Ovary (tissue), 7 donors: ENCODE measurements at regions not wholly inside any gene's neighbourhood (a gene's known extent, or its start where the extent isn't known, plus 50 kb on each side); places are given as distances from the start of the nearest gene placed in this dataset.

Experiments
- DNase-seq, 5 donors: peaks; one replicate each; pipeline ENCODE4 v3.0.0-alpha.2; 2019 to 2020
- H3K27ac ChIP-seq, 2 donors: fragments of 200-600 bp; one replicate each; pipeline versions ENCODE4 v1.5.1 to v1.8.0; 2019 to 2022
- H3K27me3 ChIP-seq: fragments of 200-600 bp; one replicate; pipeline ENCODE4 v1.8.0; 2022
- H3K36me3 ChIP-seq: fragments of 200-600 bp; sonication (generic); one replicate; pipeline ENCODE4 v1.5.1; 2019
- H3K4me1 ChIP-seq: one replicate; pipeline ENCODE4 v1.8.1; 2013; ENCODE audit warnings: mild to moderate bottlenecking, moderate library complexity; ENCODE audit not compliant: insufficient read depth
- H3K4me3 ChIP-seq: fragments of 200-600 bp; sonication (generic); one replicate; pipeline ENCODE4 v1.5.1; 2017
- H3K9me3 ChIP-seq, 2 donors: fragments of 200-600 bp in 1 of 2; sonication (generic) in 1 of 2; one replicate each; pipeline versions ENCODE4 v1.5.1 to v1.8.1; 2013 to 2019; ENCODE audit warnings: mild to moderate bottlenecking in 1 of 2, moderate library complexity in 1 of 2
- EP300 ChIP-seq: sonication (generic); formaldehyde crosslinking; IDR thresholded peaks from one replicate; pipeline ENCODE4 v1.6.1; 2017; ENCODE audit warnings: antibody characterized with exemption
- POLR2A ChIP-seq: fragments of 450-650 bp; IDR thresholded peaks from one replicate; pipeline ENCODE4 v1.6.1; 2017; ENCODE audit warnings: antibody characterized with exemption, mild to moderate bottlenecking, moderate library complexity
- WGBS, 3 donors: extraction: QIAGEN DNeasy Blood & Tissue Kit in 1 of 3; methylation state at CpG; one replicate each; pipeline versions ENCODE4 v1.1.5 to v1.1.7; 2013 to 2017; 5-methylcytosine and 5-hydroxymethylcytosine counted together
- intact Hi-C, 4 donors: fragments of 100-400 bp; cut with DNase I; formaldehyde crosslinking; loops; one replicate each; pipeline versions ENCODE4 v1.11.0 to v1.15.1; 2022 to 2023
- TF ChIP-seq, protein P1 (sequence below), 3 donors: fragments of 450-650 bp in 2 of 3; fragments of 200-600 bp in 1 of 3; IDR thresholded peaks; one replicate each; pipeline versions ENCODE4 v1.5.1 to v1.8.0; 2016 to 2022; ENCODE audit warnings: antibody characterized with exemption in 3 of 3, mild to moderate bottlenecking in 1 of 3
- donor health status: DM: no; HTN: no; CAD: no; lungs with moderate emphysema.
- donor health status: DM: no; HTN: no; CAD: no.
- donor health status: Bipolar disorder and iron deficiency.
- donor health status: DM: no; HTN: no; CAD: no.
- donor health status: DM: yes; HTN: yes; CAD: no.

DNA sequence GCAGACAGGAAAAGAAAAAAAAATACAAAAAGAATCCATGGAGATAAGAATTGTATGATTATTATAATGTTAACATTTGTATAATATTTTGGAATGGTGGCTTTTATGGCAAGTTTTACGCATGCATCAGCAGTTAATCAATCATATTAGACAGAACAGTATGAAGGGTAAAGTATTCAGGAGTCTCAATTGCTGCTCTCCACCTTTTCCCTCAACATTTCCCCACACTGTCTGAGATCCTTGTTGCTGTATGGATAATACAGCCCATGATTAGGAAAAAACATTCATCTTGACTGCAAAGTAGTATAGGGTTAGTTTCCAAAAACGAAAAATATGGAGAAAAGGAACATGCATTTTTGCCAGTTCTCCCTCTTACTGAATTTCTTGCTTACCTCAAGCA, 755.3 kb upstream of the ARPP21 start:
- Histone ChIP-seq H3K4me3 (no peak overlapping the region), H3K27me3 (no peaks in the 10 kb centered on the region), H3K9me3 (no peaks in the 10 kb centered on the region), H3K27ac (no peak overlapping the region), H3K36me3 (no peaks in the 10 kb centered on the region), H3K4me1 (no peaks in the 10 kb centered on the region)
- no peak for DNase-seq
- intact Hi-C loops: no loop called here
- WGBS, 3 donors: 60 to 79% (median 64%) methylated on average over 2 of the region's 2 CpGs
- TF ChIP-seq EP300 (no peak), POLR2A (no peak)
- TF ChIP-seq, protein P1, sequence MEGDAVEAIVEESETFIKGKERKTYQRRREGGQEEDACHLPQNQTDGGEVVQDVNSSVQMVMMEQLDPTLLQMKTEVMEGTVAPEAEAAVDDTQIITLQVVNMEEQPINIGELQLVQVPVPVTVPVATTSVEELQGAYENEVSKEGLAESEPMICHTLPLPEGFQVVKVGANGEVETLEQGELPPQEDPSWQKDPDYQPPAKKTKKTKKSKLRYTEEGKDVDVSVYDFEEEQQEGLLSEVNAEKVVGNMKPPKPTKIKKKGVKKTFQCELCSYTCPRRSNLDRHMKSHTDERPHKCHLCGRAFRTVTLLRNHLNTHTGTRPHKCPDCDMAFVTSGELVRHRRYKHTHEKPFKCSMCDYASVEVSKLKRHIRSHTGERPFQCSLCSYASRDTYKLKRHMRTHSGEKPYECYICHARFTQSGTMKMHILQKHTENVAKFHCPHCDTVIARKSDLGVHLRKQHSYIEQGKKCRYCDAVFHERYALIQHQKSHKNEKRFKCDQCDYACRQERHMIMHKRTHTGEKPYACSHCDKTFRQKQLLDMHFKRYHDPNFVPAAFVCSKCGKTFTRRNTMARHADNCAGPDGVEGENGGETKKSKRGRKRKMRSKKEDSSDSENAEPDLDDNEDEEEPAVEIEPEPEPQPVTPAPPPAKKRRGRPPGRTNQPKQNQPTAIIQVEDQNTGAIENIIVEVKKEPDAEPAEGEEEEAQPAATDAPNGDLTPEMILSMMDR (IDR thresholded peaks at IDR 0.05): no peak

DNA sequence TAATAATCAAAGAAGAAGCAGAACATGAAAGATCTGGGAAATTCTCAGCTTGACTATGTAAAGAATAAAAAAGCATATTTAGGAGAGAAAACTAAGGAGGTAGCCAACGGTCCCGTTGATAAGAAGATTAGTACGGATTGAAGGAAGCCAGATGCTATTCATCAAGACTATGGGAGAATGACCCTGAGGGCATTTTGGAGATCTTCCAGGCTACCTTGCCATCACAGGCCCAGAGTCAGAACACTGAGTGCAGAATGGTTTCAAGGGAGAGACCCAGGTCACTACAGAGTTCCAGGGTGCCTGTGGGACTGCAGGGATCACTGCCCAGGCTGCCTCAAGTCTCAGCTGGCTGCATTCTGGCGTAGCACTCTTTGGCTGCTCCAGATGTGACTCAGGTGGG, 752.9 kb upstream of the ARPP21 start:
- H3K9me3 ChIP-seq: no peaks in the 10 kb centered on the region
- H3K4me3 ChIP-seq: no peak overlapping the region
- H3K4me1 ChIP-seq: no peaks in the 10 kb centered on the region
- no peaks in the 10 kb centered on the region for H3K36me3 ChIP-seq
- TF ChIP-seq, protein P1 (IDR thresholded peaks at IDR 0.05): no peak
- TF ChIP-seq EP300 (no peak), POLR2A (no peak)
- no peak overlapping the region for H3K27ac ChIP-seq
- H3K27me3 ChIP-seq: no peaks in the 10 kb centered on the region
- DNase-seq: no peak
- 18 to 27% (median 18%) methylated on average over 4 of the region's 4 CpGs for WGBS, 3 donors
- intact Hi-C loops: no loop called here

DNA sequence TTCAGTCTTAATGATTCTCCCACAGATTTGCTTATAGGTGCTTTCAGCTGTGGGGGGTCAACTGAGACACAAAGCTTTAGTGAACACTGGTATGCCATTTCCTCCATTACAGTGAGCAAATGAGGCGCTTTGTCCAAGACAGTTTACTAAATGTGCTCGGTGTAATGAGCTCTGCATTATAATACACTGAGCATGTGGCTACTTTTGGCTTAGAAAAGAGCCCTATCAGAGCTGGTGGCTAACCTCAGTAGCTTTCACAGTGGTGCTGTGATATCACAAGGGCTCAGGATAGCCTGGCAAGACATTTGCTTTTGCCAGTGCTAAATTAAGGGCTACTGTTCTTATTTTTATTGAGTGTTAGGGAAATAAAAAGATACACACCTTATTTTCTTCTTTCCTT, 749.7 kb upstream of the ARPP21 start:
- Histone ChIP-seq H3K36me3 (no peaks in the 10 kb centered on the region), H3K4me3 (no peak overlapping the region)

DNA sequence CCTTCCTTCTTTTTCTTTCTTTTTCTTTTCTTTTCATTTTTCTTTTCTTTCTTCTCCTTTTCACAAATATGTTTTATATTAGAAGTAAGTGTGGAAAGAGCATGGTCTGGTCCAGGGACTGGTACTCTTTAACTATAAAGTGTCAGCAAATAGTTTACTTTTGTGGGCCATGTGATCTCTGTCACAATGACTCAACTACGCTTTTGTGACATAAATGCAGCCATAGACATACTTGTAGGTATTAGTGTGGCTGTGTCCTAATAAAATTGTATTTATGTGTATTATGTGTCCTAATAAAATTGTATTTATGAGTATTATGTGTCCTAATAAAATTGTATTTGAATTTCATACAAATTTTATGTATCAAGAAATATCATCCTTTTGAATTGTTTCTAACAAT, 749.1 kb upstream of the ARPP21 start:
- intact Hi-C loops: no loop called here
- WGBS, 3 donors: 89 to 92% (median 90%) methylated on average over 1 of the region's 1 CpG

More for the DNA sequence above, 749.7 kb upstream of the ARPP21 start:
- intact Hi-C loops: no loop called here
- Histone ChIP-seq H3K9me3 (no peaks in the 10 kb centered on the region), H3K4me1 (no peaks in the 10 kb centered on the region), H3K27me3 (no peaks in the 10 kb centered on the region), H3K27ac (no peak overlapping the region)
- no peak for DNase-seq
- TF ChIP-seq, protein P1 (IDR thresholded peaks at IDR 0.05): no peak
- TF ChIP-seq EP300: no peak
- TF ChIP-seq POLR2A: no peak
- 88 to 92% (median 89%) methylated on average over 2 of the region's 2 CpGs for WGBS, 3 donors

More for the DNA sequence above, 749.1 kb upstream of the ARPP21 start:
- H3K9me3 ChIP-seq: no peaks in the 10 kb centered on the region
- TF ChIP-seq POLR2A: no peak
- no peak for TF ChIP-seq EP300
- TF ChIP-seq, protein P1 (IDR thresholded peaks at IDR 0.05): no peak
- H3K36me3 ChIP-seq: no peaks in the 10 kb centered on the region
- H3K27me3 ChIP-seq: no peaks in the 10 kb centered on the region
- no peak overlapping the region for H3K4me3 ChIP-seq
- no peak overlapping the region for H3K27ac ChIP-seq
- DNase-seq: no peak
- H3K4me1 ChIP-seq: no peaks in the 10 kb centered on the region
